GM23338 (cell line): ENCODE measurements at regions not wholly inside any gene's neighbourhood (a gene's known extent, or its start where the extent isn't known, plus 50 kb on each side); places are given as distances from the start of the nearest gene placed in this dataset.
A peak's percentile ranks its signal among the peaks of the same experiment; 100 is the strongest.

ENCODE experiments used
- ATAC-seq: fragments of 200-7000 bp; cut with Tn5 transposase; 3 replicates; pipeline ENCODE4 v1.9.1; 2020
- DNase-seq: peaks from one replicate; pipeline ENCODE4 v3.0.0-alpha.2; 2015; ENCODE audit warnings: low spot score
- H2AFZ ChIP-seq: fragments of 200-600 bp; sonication (generic); 2 replicates; pipeline ENCODE4 v1.8.0; 2016; ENCODE audit warnings: antibody characterized with exemption, mild to moderate bottlenecking, moderate library complexity
- H3F3A ChIP-seq: fragments of 200-600 bp; sonication (generic); replicated peaks from 2 replicates; pipeline ENCODE4 v1.8.0; 2017; ENCODE audit warnings: antibody characterized with exemption, mixed run types, low read depth
- H3K27ac ChIP-seq: fragments of 200-600 bp; sonication (generic); 2 replicates; pipeline ENCODE4 v1.6.1; 2016; ENCODE audit warnings: low read depth
- H3K27me3 ChIP-seq: fragments of 200-600 bp; sonication (generic); 2 replicates; pipeline ENCODE4 v1.8.0; 2016; ENCODE audit warnings: mild to moderate bottlenecking, mixed run types, moderate library complexity; ENCODE audit not compliant: insufficient read depth
- H3K36me3 ChIP-seq: fragments of 200-600 bp; sonication (generic); 2 replicates; pipeline ENCODE4 v1.8.0; 2016; ENCODE audit warnings: mild to moderate bottlenecking; ENCODE audit not compliant: insufficient read depth
- H3K4me1 ChIP-seq: fragments of 200-600 bp; sonication (generic); 2 replicates; pipeline ENCODE4 v1.8.0; 2016; ENCODE audit warnings: mild to moderate bottlenecking, moderate library complexity; ENCODE audit not compliant: insufficient read depth
- H3K4me2 ChIP-seq: fragments of 200-600 bp; sonication (generic); 2 replicates; pipeline ENCODE4 v1.7.1; 2017; ENCODE audit warnings: mixed run types
- H3K4me3 ChIP-seq: fragments of 200-600 bp; sonication (generic); 2 replicates; pipeline ENCODE4 v1.6.1; 2016; ENCODE audit warnings: mixed run types
- H3K79me2 ChIP-seq: fragments of 200-600 bp; sonication (generic); replicated peaks from 2 replicates; pipeline ENCODE4 v1.8.0; 2017; ENCODE audit warnings: mild to moderate bottlenecking; ENCODE audit not compliant: insufficient read depth
- H3K9me2 ChIP-seq: fragments of 200-600 bp; sonication (generic); 2 replicates; pipeline ENCODE4 v1.8.0; 2017; ENCODE audit not compliant: insufficient read depth
- H4K20me1 ChIP-seq: fragments of 200-600 bp; sonication (generic); replicated peaks from 2 replicates; pipeline ENCODE4 v1.8.0; 2017; ENCODE audit warnings: mild to moderate bottlenecking; ENCODE audit not compliant: insufficient read depth
- H3K27ac Mint-ChIP-seq: 2 replicates; pipeline ENCODE4 v1.8.0; 2020; ENCODE audit warnings: inconsistent platforms, mild to moderate bottlenecking, moderate library complexity, mixed read lengths
- H3K27me3 Mint-ChIP-seq: 3 replicates; pipeline ENCODE4 v1.8.0; 2022; ENCODE audit warnings: low read depth, mild to moderate bottlenecking, moderate library complexity, mixed read lengths, inconsistent platforms; ENCODE audit not compliant: insufficient read depth, poor library complexity
- H3K36me3 Mint-ChIP-seq: 3 replicates; pipeline ENCODE4 v1.8.0; 2021; ENCODE audit warnings: low read depth, mild to moderate bottlenecking, inconsistent platforms, moderate library complexity, mixed read lengths
- H3K4me1 Mint-ChIP-seq: 3 replicates; pipeline ENCODE4 v1.8.0; 2020; ENCODE audit warnings: mild to moderate bottlenecking, inconsistent platforms, mixed read lengths
- H3K4me3 Mint-ChIP-seq: 3 replicates; pipeline ENCODE4 v1.8.0; 2021; ENCODE audit warnings: moderate library complexity, mild to moderate bottlenecking, inconsistent platforms, mixed read lengths
- H3K9me3 Mint-ChIP-seq: 3 replicates; pipeline ENCODE4 v1.8.0; 2020; ENCODE audit warnings: moderate library complexity, mild to moderate bottlenecking, inconsistent platforms, mixed read lengths
- JUNB ChIP-seq: IDR thresholded peaks from one replicate; pipeline ENCODE4 v1.6.1; 2016; ENCODE audit warnings: antibody characterized with exemption; ENCODE audit not compliant: unreplicated experiment
- NANOG ChIP-seq: IDR thresholded peaks from 2 replicates; pipeline ENCODE4 v1.6.1; 2016; ENCODE audit warnings: antibody characterized with exemption, borderline replicate concordance
- POLR2AphosphoS5 ChIP-seq: IDR thresholded peaks from 2 replicates; pipeline ENCODE4 v1.6.1; 2016; ENCODE audit warnings: antibody characterized with exemption, low read depth
- STAT1 ChIP-seq: IDR thresholded peaks from one replicate; pipeline ENCODE4 v1.6.1; 2016; ENCODE audit warnings: antibody characterized with exemption; ENCODE audit not compliant: unreplicated experiment
- ZNF114 ChIP-seq: fragments of 250-450 bp; sonication (Bioruptor Pico); IDR thresholded peaks from 2 replicates; pipeline ENCODE4 v1.5.0; 2020; ENCODE audit warnings: mild to moderate bottlenecking, moderate library complexity
- TF ChIP-seq, protein P1 (sequence below): IDR thresholded peaks from one replicate; pipeline ENCODE4 v1.6.1; 2018; ENCODE audit warnings: antibody characterized with exemption; ENCODE audit not compliant: unreplicated experiment
- TF ChIP-seq, protein P2 (sequence below): IDR thresholded peaks from 2 replicates; pipeline ENCODE4 v1.6.1; 2016; ENCODE audit warnings: antibody characterized with exemption

DNA sequence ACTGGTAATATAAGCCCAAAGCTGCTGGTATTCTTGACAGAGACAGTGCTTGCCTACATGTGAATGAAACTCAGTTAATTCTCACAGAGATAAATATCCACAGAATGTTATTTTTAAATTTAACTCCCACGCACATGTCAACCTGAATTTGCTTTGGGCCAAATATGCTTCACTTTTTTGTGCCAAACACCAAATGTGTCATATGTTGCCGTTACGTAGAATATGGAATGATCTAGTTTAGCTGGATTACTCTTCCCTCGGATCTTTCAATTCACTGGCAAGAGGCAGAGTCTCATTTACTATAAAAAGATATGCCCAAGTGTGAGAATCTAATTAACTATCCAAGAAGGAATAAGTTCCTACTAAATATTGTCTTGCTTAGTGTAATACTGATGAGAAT is 933.4 kb upstream of the COX7C start (continued):
- TF ChIP-seq, protein P1, sequence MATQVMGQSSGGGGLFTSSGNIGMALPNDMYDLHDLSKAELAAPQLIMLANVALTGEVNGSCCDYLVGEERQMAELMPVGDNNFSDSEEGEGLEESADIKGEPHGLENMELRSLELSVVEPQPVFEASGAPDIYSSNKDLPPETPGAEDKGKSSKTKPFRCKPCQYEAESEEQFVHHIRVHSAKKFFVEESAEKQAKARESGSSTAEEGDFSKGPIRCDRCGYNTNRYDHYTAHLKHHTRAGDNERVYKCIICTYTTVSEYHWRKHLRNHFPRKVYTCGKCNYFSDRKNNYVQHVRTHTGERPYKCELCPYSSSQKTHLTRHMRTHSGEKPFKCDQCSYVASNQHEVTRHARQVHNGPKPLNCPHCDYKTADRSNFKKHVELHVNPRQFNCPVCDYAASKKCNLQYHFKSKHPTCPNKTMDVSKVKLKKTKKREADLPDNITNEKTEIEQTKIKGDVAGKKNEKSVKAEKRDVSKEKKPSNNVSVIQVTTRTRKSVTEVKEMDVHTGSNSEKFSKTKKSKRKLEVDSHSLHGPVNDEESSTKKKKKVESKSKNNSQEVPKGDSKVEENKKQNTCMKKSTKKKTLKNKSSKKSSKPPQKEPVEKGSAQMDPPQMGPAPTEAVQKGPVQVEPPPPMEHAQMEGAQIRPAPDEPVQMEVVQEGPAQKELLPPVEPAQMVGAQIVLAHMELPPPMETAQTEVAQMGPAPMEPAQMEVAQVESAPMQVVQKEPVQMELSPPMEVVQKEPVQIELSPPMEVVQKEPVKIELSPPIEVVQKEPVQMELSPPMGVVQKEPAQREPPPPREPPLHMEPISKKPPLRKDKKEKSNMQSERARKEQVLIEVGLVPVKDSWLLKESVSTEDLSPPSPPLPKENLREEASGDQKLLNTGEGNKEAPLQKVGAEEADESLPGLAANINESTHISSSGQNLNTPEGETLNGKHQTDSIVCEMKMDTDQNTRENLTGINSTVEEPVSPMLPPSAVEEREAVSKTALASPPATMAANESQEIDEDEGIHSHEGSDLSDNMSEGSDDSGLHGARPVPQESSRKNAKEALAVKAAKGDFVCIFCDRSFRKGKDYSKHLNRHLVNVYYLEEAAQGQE: no peak

GRCh38 chr5:85703296-85703695 is 914.4 kb upstream of the COX7C start:
- H3K4me1 ChIP-seq: no peaks in the 10 kb centered on the region
- Mint-ChIP-seq H3K27me3 (no peaks in the 10 kb centered on the region), H3K9me3 (no peaks in the 10 kb centered on the region), H3K4me3 (no peak overlapping the region), H3K36me3 (no peaks in the 10 kb centered on the region), H3K4me1 (no peaks in the 10 kb centered on the region), H3K27ac (no peak overlapping the region)
- H3K4me3 ChIP-seq: no peak overlapping the region
- H3K9me2 ChIP-seq: no peaks in the 10 kb centered on the region
- no peaks in the 10 kb centered on the region for H3K36me3 ChIP-seq
- TF ChIP-seq STAT1: no peak
- no peaks in the 10 kb centered on the region for H3K27me3 ChIP-seq
- DNase-seq (no peak), ATAC-seq (no peak)
- H3K27ac ChIP-seq: no peak overlapping the region
- H3K4me2 ChIP-seq: no peak overlapping the region
- H3F3A ChIP-seq: no peaks in the 10 kb centered on the region
- H3K79me2 ChIP-seq: no peaks in the 10 kb centered on the region
- no peak overlapping the region for H2AFZ ChIP-seq
- no peaks in the 10 kb centered on the region for H4K20me1 ChIP-seq

GRCh38 chr5:85709728-85710127 is 908.0 kb upstream of the COX7C start:
- H3K36me3 Mint-ChIP-seq: no peaks in the 10 kb centered on the region
- H3K27ac ChIP-seq: no peak overlapping the region
- H3K4me3 Mint-ChIP-seq: no peak overlapping the region
- H3K4me3 ChIP-seq: no peak overlapping the region
- H3K4me1 Mint-ChIP-seq: no peaks in the 10 kb centered on the region; the same call in 2 of the 3 replicates
- no peaks in the 10 kb centered on the region for H3K36me3 ChIP-seq
- no peak overlapping the region for H3K4me2 ChIP-seq
- H3K27me3 ChIP-seq: no peaks in the 10 kb centered on the region
- no peaks in the 10 kb centered on the region for H3K9me2 ChIP-seq
- DNase-seq (no peak), ATAC-seq (no peak)
- 0 out of 2 replicates have a peak overlapping the region, but pooled peaks have one; percentile 28 for H2AFZ ChIP-seq
- no peaks in the 10 kb centered on the region for H3K27me3 Mint-ChIP-seq
- H4K20me1 ChIP-seq: no peaks in the 10 kb centered on the region
- no peaks in the 10 kb centered on the region for H3K79me2 ChIP-seq
- no peaks in the 10 kb centered on the region for H3K9me3 Mint-ChIP-seq
- H3K4me1 ChIP-seq: no peaks in the 10 kb centered on the region
- H3F3A ChIP-seq: no peaks in the 10 kb centered on the region
- H3K27ac Mint-ChIP-seq: no peak overlapping the region
- TF ChIP-seq JUNB (no peak), POLR2AphosphoS5 (no peak), NANOG (no peak), ZNF114 (no peak)
- TF ChIP-seq, protein P2, sequence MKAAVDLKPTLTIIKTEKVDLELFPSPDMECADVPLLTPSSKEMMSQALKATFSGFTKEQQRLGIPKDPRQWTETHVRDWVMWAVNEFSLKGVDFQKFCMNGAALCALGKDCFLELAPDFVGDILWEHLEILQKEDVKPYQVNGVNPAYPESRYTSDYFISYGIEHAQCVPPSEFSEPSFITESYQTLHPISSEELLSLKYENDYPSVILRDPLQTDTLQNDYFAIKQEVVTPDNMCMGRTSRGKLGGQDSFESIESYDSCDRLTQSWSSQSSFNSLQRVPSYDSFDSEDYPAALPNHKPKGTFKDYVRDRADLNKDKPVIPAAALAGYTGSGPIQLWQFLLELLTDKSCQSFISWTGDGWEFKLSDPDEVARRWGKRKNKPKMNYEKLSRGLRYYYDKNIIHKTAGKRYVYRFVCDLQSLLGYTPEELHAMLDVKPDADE: no peak
- TF ChIP-seq, protein P1: no peak
